HG03565 (cell line): ENCODE measurements at regions not wholly inside any gene's neighbourhood (a gene's known extent, or its start where the extent isn't known, plus 50 kb on each side); places are given as distances from the start of the nearest gene placed in this dataset.
"Not testable (repeated sequence)": the region's sequence is repeated elsewhere in the genome, so short reads cannot be mapped to it uniquely, and the experiment has no call there.

Source experiments
- ATAC-seq: cut with Tn5 transposase; IDR thresholded peaks from one replicate; pipeline ENCODE4 v1.9.1; 2021; ENCODE audit warnings: mild to moderate bottlenecking, moderate library complexity; ENCODE audit not compliant: unreplicated experiment

GRCh38 chrX:151042842-151043241, 59.7 kb downstream of the HMGB3 start:
- ATAC-seq = no peak

GRCh38 chrX:151066373-151066772, 83.2 kb downstream of the HMGB3 start:
- ATAC-seq = not testable (repeated sequence)

- no peak for ATAC-seq
These were observed 90.6 kb downstream of the HMGB3 start for GRCh38 chrX:151073767-151074166.

- ATAC-seq = no peak
These were observed 95.4 kb upstream of the GPR50 start for GRCh38 chrX:151081016-151081415.

GRCh38 chrX:151082077-151082948, 94.1 kb upstream of the GPR50 start:
- ATAC-seq = peak; percentile 84

- no peak for ATAC-seq
These were observed 91.9 kb upstream of the GPR50 start for GRCh38 chrX:151084454-151084853.

- no peak for ATAC-seq
These were observed 91.2 kb upstream of the GPR50 start for GRCh38 chrX:151085207-151085606.

- no peak for ATAC-seq
These were observed 88.2 kb upstream of the GPR50 start for GRCh38 chrX:151088221-151088620.

- ATAC-seq = no peak
These were observed 77.4 kb upstream of the GPR50 start for GRCh38 chrX:151099001-151099400.

- ATAC-seq = no peak
These were observed 75.6 kb upstream of the GPR50 start for GRCh38 chrX:151100799-151101198.

GRCh38 chrX:151113200-151113599, 63.2 kb upstream of the GPR50 start:
- not testable (repeated sequence) for ATAC-seq
